Left colon (tissue), 2 donors: ENCODE measurements at regions not wholly inside any gene's neighbourhood (a gene's known extent, or its start where the extent isn't known, plus 50 kb on each side); places are given as distances from the start of the nearest gene placed in this dataset.

ENCODE experiments used
- ATAC-seq: fragments of 200-7000 bp; cut with Tn5 transposase; one replicate; pipeline ENCODE4 v1.9.1; 2020; ENCODE audit warnings: mild to moderate bottlenecking, moderate library complexity
- DNase-seq, 2 donors: peaks; one replicate each; pipeline ENCODE4 v3.0.0-alpha.2; 2020
- intact Hi-C, 2 donors: fragments of 100-400 bp; cut with DNase I in 1 of 2; cut with micrococcal nuclease in 1 of 2; formaldehyde crosslinking; loops; one replicate each; pipeline versions ENCODE4 v1.11.2 to v1.14.0; 2022; cut with DNase I, micrococcal nuclease
- donor health status: DM: no; HTN: no; CAD: no.
- donor health status: DM: yes; HTN: yes; CAD: no.

DNA sequence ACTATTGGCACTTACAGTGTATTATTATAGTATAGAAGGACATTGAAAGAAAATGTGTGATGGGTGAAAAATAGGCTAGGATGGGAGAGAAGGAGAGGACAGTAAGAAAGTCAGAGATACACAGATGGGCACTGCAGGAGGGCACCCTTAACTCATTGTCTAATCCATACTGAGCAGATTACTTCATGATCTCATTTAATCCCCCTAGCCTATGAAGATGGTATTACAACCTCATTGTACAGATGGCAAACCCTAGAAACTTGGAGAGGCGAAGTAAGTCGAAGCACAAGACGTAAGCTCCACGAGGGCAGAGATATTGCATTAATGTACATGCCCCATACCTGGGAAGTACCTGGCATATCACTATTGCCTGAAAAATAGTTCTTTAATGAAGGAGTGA, 346.9 kb upstream of the DAB1 start:
- no peak for DNase-seq
- intact Hi-C loops = no loop called here
- no peak for ATAC-seq

DNA sequence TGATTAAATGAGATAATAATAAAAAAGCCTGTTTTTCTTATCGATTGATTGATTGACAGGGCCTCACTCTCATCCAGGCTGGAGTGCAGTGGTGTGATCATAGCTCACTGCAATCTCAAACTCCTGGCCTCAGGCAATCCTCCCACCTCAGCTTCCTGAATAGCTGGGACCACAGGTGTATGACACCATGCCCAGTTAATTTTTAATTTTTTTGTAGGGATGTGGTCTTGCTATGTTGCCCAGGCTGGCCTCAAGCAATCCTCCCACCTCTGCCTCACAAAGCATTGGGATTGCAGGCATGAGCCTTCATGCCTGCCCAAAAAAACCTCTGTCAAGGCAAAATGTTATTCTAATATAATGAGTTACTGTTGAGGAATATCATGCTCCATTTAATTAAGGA, 346.4 kb upstream of the DAB1 start:
- no peak for DNase-seq
- intact Hi-C loops = no loop called here
- ATAC-seq = no peak

DNA sequence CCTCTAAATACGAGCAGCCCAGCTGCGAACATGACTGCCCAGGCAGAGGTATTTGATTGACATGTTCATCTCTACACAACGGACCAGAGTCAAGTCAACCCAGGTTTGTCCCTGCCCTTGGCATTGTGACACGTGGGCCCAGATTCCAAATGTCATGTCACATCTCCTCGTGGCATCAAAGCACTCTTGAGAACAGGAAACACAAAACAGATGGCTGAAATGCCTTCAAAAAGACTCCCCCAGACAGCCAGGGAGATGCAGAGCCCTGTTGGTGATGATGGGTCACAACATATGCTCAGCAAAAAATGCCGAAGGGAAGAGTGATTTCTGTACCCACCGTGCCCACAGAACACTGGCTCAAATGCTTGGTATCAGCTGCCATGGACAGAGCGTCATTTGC, 337.8 kb upstream of the DAB1 start:
- intact Hi-C loops = no loop called here
- ATAC-seq (no peak), DNase-seq (no peak)

DNA sequence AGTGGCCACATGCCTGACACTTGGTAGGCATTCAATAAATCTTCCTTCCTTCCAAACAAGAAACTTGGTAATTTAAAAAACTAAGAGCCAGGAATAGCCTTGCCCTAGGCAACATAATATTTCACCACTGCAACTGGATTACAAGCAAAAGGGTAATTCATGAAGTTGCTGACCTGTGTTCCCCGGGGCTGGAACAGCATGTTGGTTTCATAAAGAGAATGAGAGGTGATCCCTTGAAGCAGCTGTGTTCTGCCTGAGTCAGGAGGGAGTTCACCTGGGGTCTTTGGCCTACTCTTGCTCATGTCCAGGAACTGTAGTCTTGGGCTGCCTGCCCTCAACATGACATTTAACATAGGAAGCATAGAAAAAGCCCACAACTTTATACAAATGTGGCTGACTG, 329.0 kb upstream of the DAB1 start:
- ATAC-seq = no peak
- intact Hi-C loops = no loop called here
- no peak for DNase-seq

DNA sequence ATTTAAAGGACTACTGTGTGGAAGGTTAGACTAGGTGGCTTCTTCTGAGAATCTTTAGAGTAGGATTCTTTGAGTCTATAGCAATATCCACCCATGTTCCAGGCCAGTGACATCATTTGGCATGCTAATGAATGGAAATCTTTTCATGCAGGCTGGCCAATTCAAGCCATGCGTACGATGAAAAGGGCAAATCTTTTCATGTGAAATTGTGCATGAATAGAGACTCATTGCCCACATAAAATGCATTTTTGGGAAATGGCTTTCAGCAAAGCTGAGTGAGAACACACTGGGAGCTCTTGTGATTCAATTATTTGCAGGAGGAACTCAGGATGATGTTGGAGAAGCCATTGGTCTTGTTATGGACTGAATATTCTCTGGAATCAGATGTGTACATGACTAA, 324.9 kb upstream of the DAB1 start:
- DNase-seq (no peak), ATAC-seq (no peak)
- intact Hi-C loops = no loop called here

DNA sequence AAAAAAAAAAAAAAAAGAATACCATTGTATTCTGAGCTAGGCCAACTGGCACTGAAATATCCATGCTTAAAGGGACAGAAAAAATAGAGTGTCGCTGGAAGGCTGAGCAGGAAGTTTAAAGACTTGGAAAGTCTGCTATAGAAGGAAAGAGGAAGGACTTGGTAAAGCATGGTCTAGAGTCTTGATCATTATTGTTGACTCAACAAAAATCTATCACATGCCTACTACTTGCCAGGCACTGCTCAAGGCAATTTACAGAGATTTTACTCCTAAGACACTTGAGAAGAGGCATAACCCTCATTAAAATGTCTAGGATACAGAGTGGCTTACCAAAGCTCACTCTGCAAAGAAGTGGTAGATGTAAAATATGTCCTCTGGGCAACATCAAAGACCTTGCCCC, 324.0 kb upstream of the DAB1 start:
- DNase-seq (no peak), ATAC-seq (no peak)
- intact Hi-C loops = no loop called here

DNA sequence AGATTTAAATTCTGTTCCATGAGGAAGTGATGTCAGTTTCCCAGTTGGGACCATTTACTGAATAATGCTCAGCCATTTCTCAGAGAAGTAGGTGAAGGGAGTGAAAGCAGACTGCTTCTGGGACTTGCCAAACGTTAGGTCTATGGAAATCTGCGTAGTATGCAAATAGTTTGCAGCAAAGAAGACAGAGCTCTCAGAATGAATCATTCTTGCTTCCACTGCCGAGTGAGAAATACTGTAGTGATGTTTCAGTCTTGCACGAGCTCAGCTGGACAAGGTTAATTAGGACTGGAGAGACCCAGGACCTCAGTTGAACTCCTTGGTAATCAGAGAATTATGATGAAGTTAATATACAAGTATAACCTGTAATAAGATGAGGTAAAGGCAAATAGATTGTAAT, 317.7 kb upstream of the DAB1 start:
- intact Hi-C loops = no loop called here
- ATAC-seq (no peak), DNase-seq (no peak)

DNA sequence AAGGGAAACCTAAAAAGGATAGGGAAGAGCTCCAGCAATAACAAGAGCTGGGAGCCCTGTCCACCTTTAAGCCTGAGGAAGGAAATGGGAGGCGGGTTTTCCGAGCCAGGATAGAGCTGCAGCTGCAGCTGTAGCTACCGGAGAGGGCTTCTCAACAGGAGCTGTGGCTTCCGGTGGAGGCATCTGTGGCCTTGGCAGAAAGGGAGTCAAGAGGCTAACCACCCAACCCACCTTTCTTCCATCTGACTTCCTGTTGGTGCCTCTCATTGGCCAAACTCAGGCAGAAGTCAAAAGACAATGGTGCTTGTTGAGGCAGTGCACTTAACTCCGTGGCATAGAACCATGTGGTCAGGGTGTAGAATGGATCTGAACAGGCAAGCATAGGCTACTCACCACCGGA, 313.1 kb upstream of the DAB1 start:
- intact Hi-C loops = no loop called here
- no peak for DNase-seq
- no peak for ATAC-seq

DNA sequence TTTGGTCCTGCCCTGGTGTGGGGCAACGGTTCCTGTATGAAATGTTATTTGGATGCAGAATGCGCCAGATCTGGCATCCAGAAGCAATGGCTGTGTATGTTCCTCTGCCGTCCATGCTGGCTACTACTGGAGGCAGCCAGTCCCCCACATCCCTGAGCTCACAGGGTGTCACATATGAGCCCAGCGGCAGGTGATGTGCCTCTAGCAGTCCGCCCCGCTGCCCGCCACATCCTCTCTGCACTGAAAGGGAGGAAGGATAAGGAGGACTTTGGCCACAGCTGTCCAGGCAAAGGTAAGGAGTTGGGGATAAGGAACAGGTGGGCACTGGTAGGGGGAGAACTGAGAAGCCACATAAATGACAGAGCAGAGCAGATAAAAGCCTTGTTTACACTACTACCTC, 305.3 kb upstream of the DAB1 start:
- DNase-seq = no peak
- intact Hi-C loops = no loop called here
- no peak for ATAC-seq

DNA sequence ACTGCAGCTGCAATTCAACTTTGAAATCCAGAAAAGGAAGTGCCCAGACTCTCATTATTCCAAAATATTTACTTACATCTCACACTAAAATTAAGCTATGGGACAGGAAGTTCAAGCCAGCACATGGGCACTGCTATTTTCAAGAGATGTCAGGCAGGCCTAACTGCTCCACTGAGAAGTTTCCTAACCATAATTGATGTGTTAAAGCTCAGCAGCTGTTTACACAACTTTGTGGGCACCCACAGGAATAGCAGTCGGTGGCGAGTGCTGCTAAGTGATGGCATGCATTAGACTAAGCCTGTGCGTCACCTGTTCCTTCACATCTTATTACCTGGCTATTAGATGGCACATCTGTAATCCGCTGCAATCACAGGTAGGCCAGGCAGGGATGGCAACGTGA, 303.3 kb upstream of the DAB1 start:
- intact Hi-C loops = no loop called here
- DNase-seq (no peak), ATAC-seq (no peak)

DNA sequence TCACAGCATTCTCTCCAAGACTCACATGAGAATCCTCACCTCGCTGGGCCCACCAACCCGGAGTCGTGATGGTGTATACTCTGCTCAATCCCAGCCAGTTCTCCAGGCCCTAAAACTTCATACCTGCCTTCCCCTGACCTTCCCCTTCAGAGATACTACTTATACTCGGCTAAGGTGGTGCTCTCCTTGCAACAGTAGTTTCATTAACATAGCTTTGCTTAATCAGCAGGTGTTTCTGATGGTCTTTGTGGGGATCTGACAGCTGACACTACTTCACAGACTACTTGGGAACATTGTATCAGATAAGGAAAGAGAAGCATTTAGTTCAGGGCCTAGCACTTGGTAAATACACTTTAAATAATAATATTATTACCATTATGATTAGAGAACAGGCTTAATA, 301.5 kb upstream of the DAB1 start:
- DNase-seq = no peak
- ATAC-seq = no peak
- intact Hi-C loops = no loop called here

DNA sequence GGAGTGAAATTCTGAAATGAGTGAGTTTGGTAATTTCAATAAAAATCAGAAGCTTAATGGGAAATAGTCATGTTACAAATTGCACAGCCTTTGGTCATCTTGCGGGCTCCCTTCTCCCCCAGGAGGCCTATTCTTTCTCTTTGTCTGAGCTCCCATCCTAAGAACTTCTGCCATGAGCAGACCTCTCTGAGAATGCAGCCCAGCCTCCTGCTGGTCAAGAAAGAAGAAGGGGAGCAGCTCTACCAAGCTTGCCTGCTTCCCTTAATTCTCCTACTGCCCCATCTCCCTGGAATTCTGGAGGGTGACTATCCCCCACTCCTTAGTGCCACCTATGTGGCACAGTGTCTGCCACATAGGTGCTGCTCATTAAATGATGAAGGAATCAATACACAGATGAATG, 300.7 kb upstream of the DAB1 start:
- intact Hi-C loops = no loop called here
- ATAC-seq = no peak
- no peak for DNase-seq

DNA sequence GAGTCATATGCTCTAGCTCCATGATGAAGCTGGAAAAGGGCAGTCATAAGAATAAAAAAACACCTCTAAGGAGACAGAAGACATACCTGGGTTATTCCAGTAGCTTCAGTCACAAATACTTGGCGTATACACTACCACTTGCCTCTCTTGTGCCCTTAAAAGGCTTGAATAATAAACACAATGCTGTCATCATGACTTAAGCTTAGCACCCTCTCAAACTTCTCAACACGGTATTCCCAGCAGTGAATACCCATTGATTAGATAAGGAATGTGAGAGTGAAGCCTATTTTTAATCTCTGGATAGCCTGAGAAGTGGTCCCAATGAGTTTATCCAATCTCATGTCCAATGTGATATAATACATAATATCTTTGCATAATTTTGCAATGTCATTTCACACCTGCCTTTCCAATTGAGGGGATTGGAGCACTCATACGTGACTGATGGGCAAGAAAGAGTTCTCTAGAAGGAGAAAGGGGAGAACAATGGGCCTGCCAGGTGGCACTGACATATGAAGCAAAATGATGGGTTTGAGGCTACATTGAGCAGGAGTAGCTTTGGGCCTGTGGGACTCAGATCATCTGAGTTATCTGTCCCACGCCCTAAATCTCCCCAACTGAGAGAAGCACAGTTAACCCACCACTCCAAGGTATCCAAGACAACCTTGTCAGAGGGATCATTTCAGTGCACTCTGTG, 298.6 kb upstream of the DAB1 start:
- ATAC-seq (no peak), DNase-seq (no peak)
- intact Hi-C loops = no loop called here

DNA sequence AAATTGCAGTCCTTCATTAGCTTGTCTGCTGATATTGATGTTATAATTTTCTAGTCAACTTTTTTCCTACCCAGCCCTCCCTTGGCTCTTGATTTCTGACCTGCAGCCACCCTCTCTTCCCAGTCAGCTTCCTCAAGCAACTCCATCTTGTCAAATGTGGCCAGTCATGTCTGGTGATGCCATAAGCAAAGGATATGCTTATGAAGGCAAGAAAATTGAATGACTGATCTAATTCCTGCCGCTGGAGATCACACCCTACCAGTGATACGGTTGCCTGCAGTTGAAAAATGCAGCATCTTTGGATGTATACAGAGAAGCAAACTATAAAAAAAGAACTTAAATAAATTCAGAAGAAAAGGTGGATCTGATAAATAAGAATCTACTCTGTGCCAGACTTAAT, 297.1 kb upstream of the DAB1 start:
- intact Hi-C loops = no loop called here
- DNase-seq = no peak

DNA sequence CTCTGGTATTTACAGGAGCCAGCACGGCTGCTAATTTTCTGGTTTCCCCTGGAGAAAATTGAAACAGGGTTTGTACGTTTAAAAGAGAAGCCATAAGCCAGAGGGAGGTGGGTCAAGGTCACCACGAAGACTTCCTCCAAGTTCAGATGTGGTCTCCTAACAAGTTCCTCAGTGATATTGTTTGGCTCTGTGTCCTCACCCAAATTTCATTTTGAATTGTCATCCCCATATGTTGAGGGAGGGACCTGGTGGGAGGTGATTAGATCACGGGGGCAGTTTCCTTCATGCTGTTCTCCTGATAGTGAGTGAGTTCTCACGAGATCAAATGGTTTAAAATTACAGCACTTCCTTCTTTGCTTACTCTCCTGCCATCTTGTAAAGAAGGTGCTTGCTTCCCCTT, 295.4 kb upstream of the DAB1 start:
- DNase-seq (no peak), ATAC-seq (no peak)
- intact Hi-C loops = no loop called here

More for the DNA sequence above, 297.1 kb upstream of the DAB1 start:
- no peak for ATAC-seq

DNA sequence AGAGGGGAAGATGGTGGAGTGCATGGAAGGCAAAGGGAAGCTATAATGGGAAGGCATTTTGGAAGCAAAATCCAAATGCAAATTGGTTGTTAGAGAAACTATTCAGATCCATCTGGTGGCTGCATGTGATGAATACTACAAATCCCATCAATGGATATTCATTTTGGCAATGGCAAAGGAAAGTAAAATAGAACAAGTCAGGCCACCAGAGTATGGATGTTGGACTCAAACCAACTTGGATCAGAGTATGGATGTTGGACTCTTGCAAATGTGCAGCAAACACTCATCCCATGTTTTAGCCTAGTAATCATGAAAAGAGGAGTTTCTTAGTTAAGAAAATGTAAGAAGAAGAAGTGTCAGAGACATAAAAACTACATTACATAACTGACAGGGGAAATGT, 289.6 kb upstream of the DAB1 start:
- ATAC-seq (no peak), DNase-seq (no peak)
- intact Hi-C loops = no loop called here

DNA sequence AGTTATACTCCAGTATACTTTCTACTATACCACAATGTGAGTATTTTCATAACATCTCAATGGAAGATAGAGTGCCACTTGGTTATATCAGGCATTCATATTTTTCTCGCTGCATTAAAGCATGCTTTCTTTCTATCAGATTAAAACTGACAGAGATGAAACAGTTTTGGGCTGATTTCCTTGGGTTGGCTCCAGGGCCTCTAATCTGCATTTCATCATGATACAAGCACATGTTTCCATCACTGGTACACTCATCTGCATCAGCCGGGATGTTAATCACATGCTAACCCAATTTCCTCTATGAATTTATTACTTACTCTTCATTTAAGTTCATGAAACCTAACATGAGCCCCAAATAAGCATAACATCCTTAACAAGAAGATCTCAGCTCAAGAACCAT, 289.0 kb upstream of the DAB1 start:
- DNase-seq (no peak), ATAC-seq (no peak)
- intact Hi-C loops = no loop called here

DNA sequence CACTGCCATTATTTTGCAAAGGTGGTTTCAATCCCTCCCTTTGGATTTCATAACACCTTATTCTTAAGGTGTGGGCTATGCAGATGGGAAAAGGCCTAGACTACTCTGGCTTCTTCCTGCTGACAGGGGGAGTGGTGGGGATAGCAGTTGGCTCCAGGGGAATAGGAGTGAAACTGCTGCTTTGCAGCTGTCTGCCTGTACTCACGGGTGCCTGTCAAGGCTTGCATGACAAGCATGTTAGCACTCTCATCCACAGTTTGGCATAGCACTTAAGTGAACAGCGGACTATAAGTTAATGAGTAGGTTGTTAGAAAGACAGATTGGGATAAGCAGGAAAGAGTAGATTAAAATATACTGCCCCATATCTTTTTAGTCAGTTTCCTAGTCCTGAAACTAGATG, 287.5 kb upstream of the DAB1 start:
- ATAC-seq (no peak), DNase-seq (no peak)
- intact Hi-C loops = no loop called here

DNA sequence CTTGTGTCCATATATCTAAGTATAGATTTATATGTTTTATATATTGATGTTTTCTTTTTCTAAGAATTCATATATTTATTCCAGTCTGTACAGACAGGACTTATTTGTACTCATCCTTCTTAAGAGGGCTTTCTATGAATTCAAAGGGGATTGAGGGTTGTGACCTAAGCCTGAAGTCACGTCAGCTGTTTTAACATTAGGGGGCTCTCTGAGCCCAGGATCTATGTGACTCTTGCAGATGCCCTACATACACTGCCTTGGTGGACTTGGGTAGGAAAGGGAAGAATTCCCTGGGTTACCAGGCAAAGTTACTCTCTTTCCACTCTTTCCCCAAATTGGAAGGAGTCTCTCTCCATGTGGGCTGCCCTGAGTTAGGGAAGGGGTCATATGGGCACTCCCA, 283.8 kb upstream of the DAB1 start:
- intact Hi-C loops = no loop called here
- DNase-seq (no peak), ATAC-seq (no peak)

DNA sequence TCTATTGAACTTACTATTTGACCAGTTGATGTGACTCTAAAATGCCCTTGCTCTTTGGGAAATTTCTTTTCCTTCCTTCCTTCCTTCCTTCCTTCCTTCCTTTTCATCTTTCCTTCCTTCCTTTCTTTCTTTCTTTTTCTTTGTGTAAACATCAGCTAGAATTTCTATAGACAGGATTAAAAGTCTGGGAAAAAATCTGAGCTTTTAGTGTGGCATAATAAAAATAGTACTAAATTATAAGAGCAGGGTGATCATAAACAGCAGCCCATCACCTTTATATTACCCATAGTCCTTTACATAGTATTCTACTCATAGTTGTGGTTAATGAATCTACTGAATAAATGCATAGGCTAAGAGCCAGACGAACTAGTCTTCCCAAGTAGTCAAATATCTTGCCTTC, 281.0 kb upstream of the DAB1 start:
- DNase-seq = no peak
- ATAC-seq = no peak
- intact Hi-C loops = no loop called here

DNA sequence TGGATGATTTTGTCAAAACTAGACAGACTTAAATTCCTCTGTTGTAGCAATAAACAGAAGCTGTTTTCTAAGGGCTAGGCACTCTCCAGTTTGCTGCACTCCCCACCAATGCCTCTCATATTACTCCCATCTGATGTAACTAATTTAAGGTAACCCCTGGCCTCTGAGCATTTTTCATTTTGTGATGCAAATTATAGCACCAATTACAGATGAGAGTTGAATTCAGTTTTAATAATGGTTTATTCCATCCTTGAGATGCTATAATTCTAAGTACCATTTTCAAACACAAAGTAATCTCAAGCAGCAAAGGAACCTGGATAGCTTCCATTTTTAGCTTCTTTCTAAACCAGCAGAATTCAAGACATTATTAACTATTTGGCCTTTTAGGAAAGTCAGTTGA, 280.4 kb upstream of the DAB1 start:
- DNase-seq (no peak), ATAC-seq (no peak)
- intact Hi-C loops = no loop called here

DNA sequence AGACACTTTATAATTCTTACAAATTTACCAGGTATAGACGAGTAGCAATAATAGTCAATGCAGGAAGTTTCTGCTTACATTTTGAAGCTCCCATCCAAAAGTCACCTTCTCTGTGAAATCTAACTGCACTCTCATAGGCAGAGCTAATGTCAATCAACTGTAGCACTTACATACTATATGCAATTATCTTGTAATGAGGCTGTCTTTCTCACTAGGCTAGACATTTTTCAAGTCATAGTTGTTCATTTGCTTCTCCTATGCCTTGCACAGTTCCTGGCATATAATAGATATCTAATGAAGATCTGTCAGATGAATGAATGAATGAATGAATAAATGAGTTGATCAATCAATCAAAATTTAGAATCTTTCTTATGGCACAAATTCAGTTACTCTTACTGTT, 273.0 kb upstream of the DAB1 start:
- intact Hi-C loops = no loop called here
- DNase-seq = no peak

More for the DNA sequence above, 273.0 kb upstream of the DAB1 start:
- no peak for ATAC-seq
